ENCODE measurements at regions not wholly inside any gene's neighbourhood (a gene's known extent, or its start where the extent isn't known, plus 50 kb on each side); places are given as distances from the start of the nearest gene placed in this dataset.
"Not testable (repeated sequence)": the region's sequence is repeated elsewhere in the genome, so short reads cannot be mapped to it uniquely, and the experiment has no call there.

DNA sequence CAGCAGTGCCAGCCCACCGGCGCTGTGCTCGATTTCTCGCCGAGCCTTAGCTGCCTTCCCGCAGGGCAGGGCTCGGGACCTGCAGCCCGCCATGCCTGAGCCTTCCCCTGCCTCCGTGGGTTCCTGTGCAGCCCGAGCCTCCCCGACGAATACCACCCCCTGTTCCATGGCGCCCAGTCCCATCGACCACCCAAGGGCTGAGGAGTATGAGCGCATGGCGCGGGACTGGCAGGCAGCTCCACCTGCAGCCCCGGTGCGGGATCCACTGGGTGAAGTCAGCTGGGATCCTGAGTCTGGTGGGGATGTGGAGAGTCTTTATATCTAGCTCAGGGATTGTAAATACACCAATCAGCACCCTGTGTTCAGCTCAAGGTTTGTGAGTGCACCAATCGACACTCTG lies 80.2 kb upstream of the TMEM178A start:
- H3K4me3 ChIP-seq (ENCODE audit: low read length in 2 of 2); H3K9me3 ChIP-seq (ENCODE audit: control insufficient read depth, low read length); intact Hi-C loops (cut with DNase I); DNase-seq; H3K27ac ChIP-seq (ENCODE audit: low read depth in 1 of 2, low read length in 2 of 2); ATAC-seq (ENCODE audit: low FRiP score); H3K27me3 ChIP-seq (ENCODE audit: control insufficient read depth in 1 of 2, insufficient read depth in 2 of 2, low read length in 1 of 2); H3K4me1 ChIP-seq (ENCODE audit: control insufficient read depth in 1 of 2, insufficient read depth in 2 of 2, low read length in 2 of 2); H3K36me3 ChIP-seq (ENCODE audit: control insufficient read depth in 1 of 2, insufficient read depth in 2 of 2, low read length in 1 of 2): not testable (repeated sequence)
- WGBS, 2 donors, result 98 to 99% methylated on average over 19 to 20 of the region's 20 CpGs

DNA sequence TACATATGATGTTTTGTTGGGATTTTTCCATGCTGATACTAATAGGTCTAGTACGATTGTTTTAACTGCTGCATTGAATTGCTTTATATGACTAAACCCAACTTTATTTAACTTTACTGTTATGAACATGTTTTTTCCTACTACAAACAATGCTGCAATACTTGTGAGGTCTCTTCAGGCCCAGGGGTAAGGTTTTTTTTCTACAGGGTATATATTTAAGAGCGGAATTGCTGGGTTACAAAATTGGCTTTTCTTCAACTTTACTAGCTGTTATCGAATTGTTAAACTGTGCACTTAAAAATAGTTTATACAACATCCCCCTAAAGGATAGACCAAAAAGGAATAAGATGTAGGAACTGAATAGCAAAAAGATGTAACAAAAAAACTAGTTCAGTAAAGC lies 78.5 kb upstream of the TMEM178A start:
- intact Hi-C loops (cut with DNase I), result no loop called here
- no peaks in the 10 kb centered on the region for H3K27me3 ChIP-seq (ENCODE audit: control insufficient read depth in 1 of 2, insufficient read depth in 2 of 2, low read length in 1 of 2)
- peaks cover 3% of the 10 kb centered on the region for H3K9me3 ChIP-seq (ENCODE audit: control insufficient read depth, low read length)
- H3K27ac ChIP-seq (ENCODE audit: low read depth in 1 of 2, low read length in 2 of 2), result no peak overlapping the region
- H3K36me3 ChIP-seq (ENCODE audit: control insufficient read depth in 1 of 2, insufficient read depth in 2 of 2, low read length in 1 of 2), result no peaks in the 10 kb centered on the region
- H3K4me3 ChIP-seq (ENCODE audit: low read length in 2 of 2), result no peak overlapping the region
- ATAC-seq (ENCODE audit: low FRiP score) (no peak), DNase-seq (no peak)
- WGBS, 2 donors, result 90 to 95% methylated on average over 3 of the region's 3 CpGs
- H3K4me1 ChIP-seq (ENCODE audit: control insufficient read depth in 1 of 2, insufficient read depth in 2 of 2, low read length in 2 of 2), result no peaks in the 10 kb centered on the region

DNA sequence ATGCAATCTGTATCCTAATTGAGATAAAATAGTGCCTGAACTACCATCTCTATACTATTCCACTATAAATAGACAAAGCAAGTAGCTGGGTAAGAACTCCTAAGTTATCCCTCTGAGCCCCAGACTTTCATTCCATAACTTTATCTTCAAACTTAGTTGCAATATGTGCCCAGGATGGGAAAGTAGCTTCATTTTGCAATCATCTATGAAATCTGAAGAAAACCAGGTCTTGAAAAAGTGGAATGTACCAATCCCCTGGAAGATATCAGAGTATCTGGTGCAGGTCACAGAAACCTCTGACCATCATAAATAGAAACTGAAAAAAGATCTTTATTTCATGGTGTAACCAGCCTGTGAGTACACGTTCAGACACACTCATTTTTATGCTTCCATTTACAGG lies 78.1 kb upstream of the TMEM178A start:
- no peaks in the 10 kb centered on the region for H3K36me3 ChIP-seq (ENCODE audit: control insufficient read depth in 1 of 2, insufficient read depth in 2 of 2, low read length in 1 of 2)
- no peak overlapping the region for H3K27ac ChIP-seq (ENCODE audit: low read depth in 1 of 2, low read length in 2 of 2)
- intact Hi-C loops (cut with DNase I), result no loop called here
- peaks cover 3% of the 10 kb centered on the region for H3K9me3 ChIP-seq (ENCODE audit: control insufficient read depth, low read length)
- no peak overlapping the region for H3K4me3 ChIP-seq (ENCODE audit: low read length in 2 of 2)
- no peaks in the 10 kb centered on the region for H3K27me3 ChIP-seq (ENCODE audit: control insufficient read depth in 1 of 2, insufficient read depth in 2 of 2, low read length in 1 of 2)
- no peak for ATAC-seq (ENCODE audit: low FRiP score)
- no peaks in the 10 kb centered on the region for H3K4me1 ChIP-seq (ENCODE audit: control insufficient read depth in 1 of 2, insufficient read depth in 2 of 2, low read length in 2 of 2)
- DNase-seq, result no peak
- WGBS, 2 donors, result 87% methylated on average over 1 of the region's 1 CpG

DNA sequence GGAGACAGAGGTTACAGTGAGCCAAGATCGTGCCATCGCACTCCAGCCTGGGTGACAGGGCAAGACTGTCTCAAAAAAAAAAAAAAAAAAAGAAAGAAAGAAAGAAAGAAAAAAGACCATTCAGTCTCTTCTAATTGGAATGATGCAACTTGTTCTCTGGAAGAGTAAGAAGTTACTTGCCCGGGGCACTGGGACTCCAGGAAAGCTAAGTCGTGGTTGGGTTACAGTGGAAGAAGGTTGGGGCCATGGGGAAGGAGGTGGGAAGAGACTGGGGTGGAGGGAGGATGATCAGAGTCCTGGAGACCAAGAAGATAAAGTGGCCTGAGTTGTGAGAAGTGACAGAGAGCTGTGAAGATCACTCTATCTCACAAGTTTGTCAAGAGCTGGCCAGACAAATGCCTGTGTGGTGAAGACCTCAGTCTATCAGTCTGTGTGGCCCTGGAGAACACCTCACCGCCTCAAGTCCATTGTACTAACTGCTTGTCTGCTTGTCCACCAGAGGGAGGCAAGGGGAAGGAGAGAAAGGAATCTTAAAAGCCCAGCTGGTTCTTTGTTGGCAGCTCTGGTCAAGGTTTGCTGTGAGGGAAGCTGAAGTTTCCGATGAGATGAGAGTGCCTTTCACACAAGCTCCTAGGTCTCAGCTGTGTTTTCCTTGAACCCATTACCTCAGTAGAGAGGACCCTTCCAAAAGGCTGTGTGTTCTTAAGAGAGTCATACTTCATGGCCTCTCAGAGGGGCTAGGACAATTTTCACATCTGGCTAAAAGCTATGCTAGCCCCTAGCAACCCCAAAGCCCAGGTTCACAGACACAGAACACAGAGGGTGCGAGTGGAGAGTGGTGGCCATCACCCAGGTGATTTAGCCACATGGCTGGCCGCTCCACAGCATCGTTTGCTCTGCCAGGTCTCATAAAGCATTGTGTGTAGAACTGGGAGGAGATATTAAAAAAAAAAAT lies 72.0 kb upstream of the TMEM178A start:
- Histone ChIP-seq H3K9me3 (ENCODE audit: control insufficient read depth, low read length) (peaks cover 1% of the 10 kb centered on the region), H3K4me1 (ENCODE audit: control insufficient read depth in 1 of 2, insufficient read depth in 2 of 2, low read length in 2 of 2) (no peaks in the 10 kb centered on the region), H3K4me3 (ENCODE audit: low read length in 2 of 2) (no peak overlapping the region), H3K27me3 (ENCODE audit: control insufficient read depth in 1 of 2, insufficient read depth in 2 of 2, low read length in 1 of 2) (no peaks in the 10 kb centered on the region), H3K27ac (ENCODE audit: low read depth in 1 of 2, low read length in 2 of 2) (no peak overlapping the region), H3K36me3 (ENCODE audit: control insufficient read depth in 1 of 2, insufficient read depth in 2 of 2, low read length in 1 of 2) (no peaks in the 10 kb centered on the region)
- ATAC-seq (ENCODE audit: low FRiP score), result peak; percentile 79
- intact Hi-C loops (cut with DNase I), result loop anchor here in 1 of 2 donors (10.0 kb wide), 1 partner anchor 101 kb away; no protein-coding TSS in a partner anchor
- WGBS, 2 donors, result 48% methylated on average over 9 of the region's 9 CpGs
- DNase-seq, result peak in 1 of 2 donors; percentile 60

DNA sequence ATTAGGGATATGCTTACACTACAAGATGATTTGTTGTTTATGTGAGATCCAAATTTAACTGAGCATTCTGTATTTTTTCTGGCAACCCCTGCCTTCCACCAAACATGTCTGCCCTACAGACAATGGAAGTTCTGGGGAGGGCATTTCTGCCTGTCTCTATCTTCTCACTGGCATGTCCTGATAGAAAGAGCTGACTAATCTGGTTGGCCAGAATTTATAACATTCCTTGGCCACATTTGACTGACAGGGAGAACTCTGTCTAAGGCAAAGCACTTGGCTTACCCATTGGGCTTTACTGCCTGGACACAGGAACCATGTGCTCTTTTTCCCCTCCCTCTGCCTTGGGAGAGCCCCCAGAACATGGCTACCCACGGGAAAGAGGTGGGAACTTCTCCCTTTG lies 70.6 kb upstream of the TMEM178A start:
- ATAC-seq (ENCODE audit: low FRiP score), result no peak
- H3K27ac ChIP-seq (ENCODE audit: low read depth in 1 of 2, low read length in 2 of 2), result no peak overlapping the region
- H3K4me3 ChIP-seq (ENCODE audit: low read length in 2 of 2), result no peak overlapping the region
- H3K27me3 ChIP-seq (ENCODE audit: control insufficient read depth in 1 of 2, insufficient read depth in 2 of 2, low read length in 1 of 2), result no peaks in the 10 kb centered on the region
- intact Hi-C loops (cut with DNase I), result loop anchor here in 1 of 2 donors (10.0 kb wide), 1 partner anchor 100 kb away; no protein-coding TSS in a partner anchor
- no peaks in the 10 kb centered on the region for H3K4me1 ChIP-seq (ENCODE audit: control insufficient read depth in 1 of 2, insufficient read depth in 2 of 2, low read length in 2 of 2)
- H3K9me3 ChIP-seq (ENCODE audit: control insufficient read depth, low read length), result no peaks in the 10 kb centered on the region
- no peak for DNase-seq
- no peaks in the 10 kb centered on the region for H3K36me3 ChIP-seq (ENCODE audit: control insufficient read depth in 1 of 2, insufficient read depth in 2 of 2, low read length in 1 of 2)
- WGBS, 2 donors, result 89 to 100% methylated on average over 1 of the region's 1 CpG

DNA sequence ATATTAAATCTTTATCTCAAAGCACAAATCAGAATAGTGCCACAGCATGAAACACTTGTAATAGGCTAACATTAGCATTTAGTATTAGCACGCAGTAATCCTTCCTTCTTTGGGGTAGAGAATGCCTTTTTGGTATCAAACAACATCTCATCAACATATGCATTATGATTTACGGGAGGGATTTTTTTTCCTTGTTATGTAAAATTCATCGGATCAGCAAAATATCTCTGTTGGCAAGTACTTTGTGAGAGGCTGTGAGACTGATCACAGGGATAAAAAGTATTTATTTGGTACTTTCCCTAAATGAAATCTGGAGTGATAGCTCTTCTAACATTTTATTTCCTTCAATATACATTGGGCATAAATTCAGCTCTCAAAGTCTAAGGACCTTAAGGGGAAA lies 68.4 kb upstream of the TMEM178A start:
- no peak for ATAC-seq (ENCODE audit: low FRiP score)
- H3K9me3 ChIP-seq (ENCODE audit: control insufficient read depth, low read length), result no peaks in the 10 kb centered on the region
- H3K36me3 ChIP-seq (ENCODE audit: control insufficient read depth in 1 of 2, insufficient read depth in 2 of 2, low read length in 1 of 2), result no peaks in the 10 kb centered on the region
- intact Hi-C loops (cut with DNase I), result loop anchor here in 1 of 2 donors (10.0 kb wide), 1 partner anchor 97 kb away; no protein-coding TSS in a partner anchor
- H3K4me3 ChIP-seq (ENCODE audit: low read length in 2 of 2), result no peak overlapping the region
- H3K27ac ChIP-seq (ENCODE audit: low read depth in 1 of 2, low read length in 2 of 2), result no peak overlapping the region
- no peaks in the 10 kb centered on the region for H3K27me3 ChIP-seq (ENCODE audit: control insufficient read depth in 1 of 2, insufficient read depth in 2 of 2, low read length in 1 of 2)
- DNase-seq, result no peak
- 91 to 96% methylated on average over 3 of the region's 3 CpGs for WGBS, 2 donors
- H3K4me1 ChIP-seq (ENCODE audit: control insufficient read depth in 1 of 2, insufficient read depth in 2 of 2, low read length in 2 of 2), result no peaks in the 10 kb centered on the region

DNA sequence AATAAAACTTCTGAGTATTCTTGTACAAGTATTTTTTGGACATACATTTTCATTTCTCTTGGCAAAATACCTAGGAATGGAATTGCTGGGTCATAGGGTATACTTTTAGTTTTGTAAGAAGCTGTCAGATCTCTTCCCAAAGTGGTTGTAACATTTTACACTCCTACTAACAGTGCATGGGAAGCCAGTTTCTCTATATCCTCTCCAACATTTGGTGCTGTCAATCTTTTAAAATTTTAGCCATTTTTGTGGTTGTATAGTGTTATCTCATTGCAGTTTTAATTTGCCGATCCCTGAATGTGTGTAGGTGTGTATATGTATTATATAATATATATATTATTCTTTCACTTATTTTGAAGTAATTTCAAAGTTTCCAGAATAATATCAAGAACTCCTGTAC lies 63.1 kb upstream of the TMEM178A start:
- intact Hi-C loops (cut with DNase I), result no loop called here
- 83 to 97% methylated on average over 1 of the region's 1 CpG for WGBS, 2 donors
- DNase-seq, result no peak
- Histone ChIP-seq H3K4me1 (ENCODE audit: control insufficient read depth in 1 of 2, insufficient read depth in 2 of 2, low read length in 2 of 2) (peaks cover 0 to 5% of the 10 kb centered on the region in 2 donors), H3K36me3 (ENCODE audit: control insufficient read depth in 1 of 2, insufficient read depth in 2 of 2, low read length in 1 of 2) (no peaks in the 10 kb centered on the region), H3K27me3 (ENCODE audit: control insufficient read depth in 1 of 2, insufficient read depth in 2 of 2, low read length in 1 of 2) (no peaks in the 10 kb centered on the region), H3K9me3 (ENCODE audit: control insufficient read depth, low read length) (no peaks in the 10 kb centered on the region), H3K27ac (ENCODE audit: low read depth in 1 of 2, low read length in 2 of 2) (no peak overlapping the region), H3K4me3 (ENCODE audit: low read length in 2 of 2) (no peak overlapping the region)
- no peak for ATAC-seq (ENCODE audit: low FRiP score)

DNA sequence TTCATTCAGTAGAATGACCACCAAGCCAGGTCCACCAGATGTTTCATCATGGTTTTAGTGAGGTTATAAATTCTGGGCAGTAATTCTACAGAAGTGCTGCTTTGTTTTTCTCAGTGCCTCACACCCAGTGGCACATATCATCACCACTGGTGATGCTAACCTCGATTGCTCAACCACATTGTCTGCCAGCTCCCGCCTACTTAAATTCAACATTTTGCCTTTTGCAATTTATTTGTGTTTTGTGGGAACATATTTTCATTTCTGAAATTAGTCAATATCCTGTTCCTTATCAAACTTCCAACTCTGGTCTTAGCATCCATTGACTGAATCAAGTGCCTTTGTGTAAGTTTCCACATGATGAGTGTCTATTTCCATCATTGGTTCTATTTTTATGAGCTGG lies 62.3 kb upstream of the TMEM178A start:
- Histone ChIP-seq H3K4me3 (ENCODE audit: low read length in 2 of 2) (no peak overlapping the region), H3K36me3 (ENCODE audit: control insufficient read depth in 1 of 2, insufficient read depth in 2 of 2, low read length in 1 of 2) (no peaks in the 10 kb centered on the region), H3K27ac (ENCODE audit: low read depth in 1 of 2, low read length in 2 of 2) (no peak overlapping the region), H3K9me3 (ENCODE audit: control insufficient read depth, low read length) (no peaks in the 10 kb centered on the region), H3K27me3 (ENCODE audit: control insufficient read depth in 1 of 2, insufficient read depth in 2 of 2, low read length in 1 of 2) (no peaks in the 10 kb centered on the region), H3K4me1 (ENCODE audit: control insufficient read depth in 1 of 2, insufficient read depth in 2 of 2, low read length in 2 of 2) (peaks cover 0 to 11% of the 10 kb centered on the region in 2 donors)
- ATAC-seq (ENCODE audit: low FRiP score) (no peak), DNase-seq (no peak)
- 35 to 44% methylated on average over 2 of the region's 2 CpGs for WGBS, 2 donors
- intact Hi-C loops (cut with DNase I), result no loop called here

DNA sequence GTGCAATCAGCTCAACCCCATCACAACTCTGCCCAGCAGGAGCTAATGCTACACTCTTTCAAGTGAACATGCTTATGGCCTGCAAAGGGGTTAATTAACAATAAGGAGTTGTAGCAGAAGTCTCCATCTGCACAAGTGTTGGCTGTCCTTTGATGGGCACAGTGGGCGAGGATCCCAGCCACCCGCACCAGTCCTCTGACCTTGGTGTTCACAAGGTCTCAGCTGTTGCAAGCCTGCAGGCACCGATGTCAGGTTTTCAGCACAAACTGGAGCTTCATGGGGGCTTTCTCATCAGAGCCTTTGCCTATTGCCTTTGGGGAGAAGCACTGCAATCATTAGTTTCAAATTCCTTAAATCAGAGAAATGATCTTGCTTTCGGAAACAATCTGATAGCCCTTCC lies 60.9 kb upstream of the TMEM178A start:
- DNase-seq, result no peak
- Histone ChIP-seq H3K4me1 (ENCODE audit: control insufficient read depth in 1 of 2, insufficient read depth in 2 of 2, low read length in 2 of 2) (peaks cover 3 to 13% of the 10 kb centered on the region in 2 donors), H3K27me3 (ENCODE audit: control insufficient read depth in 1 of 2, insufficient read depth in 2 of 2, low read length in 1 of 2) (no peaks in the 10 kb centered on the region), H3K36me3 (ENCODE audit: control insufficient read depth in 1 of 2, insufficient read depth in 2 of 2, low read length in 1 of 2) (no peaks in the 10 kb centered on the region), H3K9me3 (ENCODE audit: control insufficient read depth, low read length) (no peaks in the 10 kb centered on the region), H3K27ac (ENCODE audit: low read depth in 1 of 2, low read length in 2 of 2) (no peak overlapping the region), H3K4me3 (ENCODE audit: low read length in 2 of 2) (no peak overlapping the region)
- 97% methylated on average over 4 of the region's 4 CpGs for WGBS, 2 donors
- intact Hi-C loops (cut with DNase I), result no loop called here
- ATAC-seq (ENCODE audit: low FRiP score), result no peak
